ENCODE measurements at regions not wholly inside any gene's neighbourhood (a gene's known extent, or its start where the extent isn't known, plus 50 kb on each side); places are given as distances from the start of the nearest gene placed in this dataset.

DNA sequence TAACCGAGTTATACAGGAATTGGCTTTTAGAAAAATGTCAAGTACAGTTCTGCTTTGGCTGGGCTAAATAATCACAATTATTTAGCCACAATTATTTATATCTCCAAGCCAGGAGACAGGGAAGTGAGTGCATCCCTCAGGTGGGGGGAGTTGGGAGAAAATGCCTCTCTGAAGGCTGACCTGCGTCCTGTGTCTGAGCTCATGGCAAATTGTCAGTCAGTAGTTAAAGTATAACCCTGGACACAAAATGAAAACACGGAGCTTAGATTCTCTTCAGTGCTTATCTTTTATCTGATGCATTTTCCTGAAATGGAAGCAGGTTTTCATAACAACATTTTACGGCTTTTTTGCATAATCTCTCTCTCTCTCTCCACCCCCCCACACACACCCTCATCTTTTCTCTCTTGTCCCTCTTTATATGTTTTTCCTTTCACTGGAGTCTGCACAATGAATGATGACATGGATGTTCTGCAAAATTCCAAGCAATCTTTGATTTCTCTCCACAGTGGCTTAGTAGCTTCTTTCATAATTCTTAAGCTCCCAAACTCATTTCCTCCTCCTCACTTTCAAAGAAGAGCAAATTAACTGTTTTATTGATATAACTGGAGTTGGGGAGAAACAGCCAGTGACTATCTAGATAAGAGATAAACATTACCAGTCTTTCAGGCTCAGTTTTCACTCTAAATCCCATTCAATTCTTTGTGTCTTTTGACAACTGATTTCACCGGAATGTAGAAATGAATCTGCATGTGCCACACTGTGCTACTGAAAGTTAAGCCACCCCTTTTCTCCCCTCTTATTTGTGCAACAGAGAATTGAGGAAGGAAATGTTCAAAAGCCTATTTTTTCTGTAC is 521.4 kb upstream of the GHITM start:
- TF ChIP-seq, protein P1, sequence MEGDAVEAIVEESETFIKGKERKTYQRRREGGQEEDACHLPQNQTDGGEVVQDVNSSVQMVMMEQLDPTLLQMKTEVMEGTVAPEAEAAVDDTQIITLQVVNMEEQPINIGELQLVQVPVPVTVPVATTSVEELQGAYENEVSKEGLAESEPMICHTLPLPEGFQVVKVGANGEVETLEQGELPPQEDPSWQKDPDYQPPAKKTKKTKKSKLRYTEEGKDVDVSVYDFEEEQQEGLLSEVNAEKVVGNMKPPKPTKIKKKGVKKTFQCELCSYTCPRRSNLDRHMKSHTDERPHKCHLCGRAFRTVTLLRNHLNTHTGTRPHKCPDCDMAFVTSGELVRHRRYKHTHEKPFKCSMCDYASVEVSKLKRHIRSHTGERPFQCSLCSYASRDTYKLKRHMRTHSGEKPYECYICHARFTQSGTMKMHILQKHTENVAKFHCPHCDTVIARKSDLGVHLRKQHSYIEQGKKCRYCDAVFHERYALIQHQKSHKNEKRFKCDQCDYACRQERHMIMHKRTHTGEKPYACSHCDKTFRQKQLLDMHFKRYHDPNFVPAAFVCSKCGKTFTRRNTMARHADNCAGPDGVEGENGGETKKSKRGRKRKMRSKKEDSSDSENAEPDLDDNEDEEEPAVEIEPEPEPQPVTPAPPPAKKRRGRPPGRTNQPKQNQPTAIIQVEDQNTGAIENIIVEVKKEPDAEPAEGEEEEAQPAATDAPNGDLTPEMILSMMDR (conservative IDR thresholded peaks at IDR 0.05): no peak
- no peak for TF ChIP-seq EZH2 (IDR thresholded peaks at IDR 0.05; ENCODE audit: low read depth)
